Hematopoietic multipotent progenitor cell (in vitro differentiated cells): ENCODE measurements at regions not wholly inside any gene's neighbourhood (a gene's known extent, or its start where the extent isn't known, plus 50 kb on each side); places are given as distances from the start of the nearest gene placed in this dataset.

Experiments
- DNase-seq, 3 donors: peaks; one replicate each; pipeline ENCODE4 v3.0.0-alpha.2; 2011 to 2015; ENCODE audit warnings: low read depth in 2 of 3, low spot score in 2 of 3

- DNase-seq = no peak
These were observed 53.1 kb upstream of the SCIN start for GRCh38 chr7:12517451-12517850.

GRCh38 chr7:12518920-12519681 lies 51.4 kb upstream of the SCIN start:
- peak in 2 of 3 donors; percentile 5 to 11 for DNase-seq

GRCh38 chr7:12519682-12520009 lies 50.9 kb upstream of the SCIN start:
- no peak for DNase-seq
